ENCODE measurements at regions not wholly inside any gene's neighbourhood (a gene's known extent, or its start where the extent isn't known, plus 50 kb on each side); places are given as distances from the start of the nearest gene placed in this dataset.
"Not testable (repeated sequence)": the region's sequence is repeated elsewhere in the genome, so short reads cannot be mapped to it uniquely, and the experiment has no call there.

GRCh38 chr17:77050901-77051300 lies 89.9 kb upstream of the SEC14L1 start:
- not testable (repeated sequence) for TF ChIP-seq CTCF, EZH2phosphoT487, EZH2 (IDR thresholded peaks at IDR 0.05)

Measured in neural progenitor cell (in vitro differentiated cells).